ENCODE measurements at regions not wholly inside any gene's neighbourhood (a gene's known extent, or its start where the extent isn't known, plus 50 kb on each side); places are given as distances from the start of the nearest gene placed in this dataset.

GRCh38 chr18:73724958-73725357 lies 422.7 kb downstream of the FBXO15 start:
- DNase-seq = no peak

- DNase-seq = no peak
Measured at GRCh38 chr18:73719611-73720010, 428.0 kb downstream of the FBXO15 start.

DNA sequence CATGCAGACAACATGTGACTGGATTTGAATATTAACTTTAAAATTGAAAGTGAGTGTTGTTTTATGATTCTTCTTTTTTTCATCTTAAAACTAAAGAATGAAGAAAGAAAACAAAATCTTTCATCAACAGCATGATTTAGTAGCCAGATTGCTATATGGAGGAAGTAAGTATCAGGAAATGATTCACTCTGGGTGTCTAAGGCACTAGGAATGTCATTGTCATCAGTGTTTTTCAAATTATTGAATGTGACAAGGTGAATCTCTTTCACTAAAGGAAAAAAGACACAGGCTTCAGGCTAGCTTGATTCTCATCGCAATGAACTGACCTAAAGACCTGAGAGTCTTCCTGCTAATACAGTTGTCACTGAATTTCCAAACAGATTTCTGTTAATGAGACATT lies 430.1 kb downstream of the FBXO15 start:
- no peak for DNase-seq

DNA sequence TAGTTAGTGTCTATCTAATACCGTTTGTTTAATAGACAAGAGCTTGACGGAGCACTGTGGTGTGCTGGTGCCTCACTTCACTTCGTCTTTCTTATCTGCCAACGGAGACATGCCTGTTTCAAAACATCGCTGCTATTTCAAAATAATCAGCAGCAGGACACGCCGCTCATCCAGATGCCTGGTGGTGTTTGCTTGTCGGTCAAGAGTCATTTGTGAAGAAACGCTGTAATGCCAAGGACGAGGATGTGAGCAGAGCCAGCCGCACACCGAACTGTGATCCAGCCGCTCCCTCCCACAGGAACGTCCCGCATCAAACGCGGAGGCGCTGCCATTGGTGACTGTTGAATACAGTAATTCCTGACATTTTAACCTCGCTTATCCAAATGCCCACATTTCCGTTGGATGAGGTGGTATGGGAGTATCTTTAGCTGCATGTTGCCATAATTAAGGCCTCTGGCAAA lies 432.4 kb downstream of the FBXO15 start:
- no peak for DNase-seq

DNA sequence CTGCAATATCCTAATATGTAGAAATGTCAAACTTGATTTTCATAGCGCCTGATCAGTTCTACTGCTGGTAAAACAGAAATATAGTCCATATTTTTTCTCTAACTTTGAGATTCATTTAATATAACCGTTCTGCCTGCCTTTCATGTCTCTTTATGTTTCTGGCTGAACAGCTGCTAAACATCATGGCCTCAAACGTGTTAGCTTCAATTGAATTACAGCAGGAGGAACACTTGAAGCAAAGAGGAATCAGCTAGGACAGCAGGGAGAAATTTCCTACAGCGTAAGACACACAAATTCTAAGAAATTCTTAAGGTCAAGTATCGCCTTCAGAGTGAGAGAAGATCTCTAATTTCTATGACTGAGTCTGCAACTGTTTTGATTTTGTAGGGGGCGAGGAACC lies 433.2 kb downstream of the FBXO15 start:
- DNase-seq = no peak

DNA sequence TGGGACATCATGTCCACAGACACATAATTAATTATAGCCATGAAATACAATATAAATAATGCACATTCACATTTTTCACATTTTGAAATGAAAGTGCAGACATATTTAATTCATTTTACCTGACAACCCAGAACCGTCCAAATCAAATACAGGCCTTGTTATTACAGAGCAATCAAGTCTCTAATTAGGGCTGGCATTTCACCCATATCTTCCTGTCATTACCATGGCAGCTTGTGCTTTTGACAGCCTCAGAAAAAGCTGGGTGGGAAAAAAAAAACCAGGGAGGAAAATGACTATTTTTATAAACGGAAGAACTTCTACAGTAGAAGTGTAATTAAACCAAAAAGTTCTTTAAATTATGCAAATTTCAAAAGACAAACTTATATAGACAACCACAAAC lies 436.4 kb downstream of the FBXO15 start:
- DNase-seq = no peak

GRCh38 chr18:73708591-73708990 lies 439.0 kb downstream of the FBXO15 start:
- DNase-seq = no peak

- no peak for DNase-seq
Measured at GRCh38 chr18:73707035-73707434, 440.6 kb downstream of the FBXO15 start.

GRCh38 chr18:73697353-73697752 lies 450.3 kb downstream of the FBXO15 start:
- no peak for DNase-seq

DNA sequence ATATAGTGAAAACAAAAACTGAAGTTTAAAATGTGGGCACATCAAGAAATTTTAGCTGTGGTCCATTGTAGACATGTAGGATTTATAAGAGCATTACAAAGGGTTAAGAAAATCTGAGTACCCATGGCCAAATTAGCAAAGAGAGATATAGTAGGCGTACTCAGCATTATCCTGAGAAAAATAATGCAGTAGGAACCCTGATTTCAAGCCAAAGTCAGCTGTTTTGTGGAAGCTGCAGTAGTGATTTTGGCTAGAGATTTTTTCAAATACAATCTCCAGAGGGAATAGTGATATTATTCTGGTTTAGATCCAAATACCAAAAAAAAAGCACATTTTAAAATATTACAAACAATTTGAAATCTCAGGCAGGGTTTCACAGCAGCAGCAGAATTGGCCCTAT lies 450.9 kb downstream of the FBXO15 start:
- DNase-seq = no peak

DNA sequence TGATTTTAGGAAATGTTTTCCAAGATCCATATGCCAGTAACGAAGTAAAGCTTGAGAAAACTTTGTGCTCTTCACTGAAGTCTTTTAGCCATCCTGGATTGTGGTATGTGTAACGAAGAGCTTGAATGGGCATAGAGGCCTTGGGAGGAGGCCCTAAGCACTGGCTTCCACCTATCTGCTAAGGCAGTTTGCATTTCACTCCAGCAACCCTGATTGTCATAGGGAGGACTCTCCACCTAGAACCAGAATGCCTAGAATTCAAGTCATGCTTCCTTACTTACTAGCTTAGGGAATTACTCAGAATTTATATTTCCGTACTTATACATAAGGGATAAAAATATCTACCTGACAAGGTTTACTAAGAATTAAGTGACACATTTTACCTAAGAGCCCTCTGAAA lies 451.5 kb downstream of the FBXO15 start:
- no peak for DNase-seq

- DNase-seq = no peak
Measured at GRCh38 chr18:73693091-73693490, 454.5 kb downstream of the FBXO15 start.

DNA sequence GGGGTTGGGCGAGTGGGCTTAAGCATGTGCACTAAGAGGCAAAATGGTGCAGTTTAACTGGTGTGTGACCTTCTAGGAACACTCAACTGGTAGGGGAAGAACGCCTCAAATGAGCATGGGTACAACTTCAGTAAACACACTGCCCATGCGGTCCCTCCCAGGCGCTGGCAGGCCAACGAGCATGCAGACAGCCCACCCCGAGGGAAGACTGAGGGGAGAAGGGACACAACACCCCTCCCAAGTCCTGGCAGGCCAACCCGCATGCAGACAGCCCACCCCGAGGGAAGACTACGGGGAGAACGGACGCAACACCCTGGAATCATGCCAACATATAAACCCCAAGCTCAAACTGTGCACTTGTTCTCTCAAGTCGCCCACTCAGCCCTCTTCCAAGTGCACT lies 456.0 kb downstream of the FBXO15 start:
- no peak for DNase-seq

GRCh38 chr18:73691118-73691517 lies 456.5 kb downstream of the FBXO15 start:
- DNase-seq = no peak

DNA sequence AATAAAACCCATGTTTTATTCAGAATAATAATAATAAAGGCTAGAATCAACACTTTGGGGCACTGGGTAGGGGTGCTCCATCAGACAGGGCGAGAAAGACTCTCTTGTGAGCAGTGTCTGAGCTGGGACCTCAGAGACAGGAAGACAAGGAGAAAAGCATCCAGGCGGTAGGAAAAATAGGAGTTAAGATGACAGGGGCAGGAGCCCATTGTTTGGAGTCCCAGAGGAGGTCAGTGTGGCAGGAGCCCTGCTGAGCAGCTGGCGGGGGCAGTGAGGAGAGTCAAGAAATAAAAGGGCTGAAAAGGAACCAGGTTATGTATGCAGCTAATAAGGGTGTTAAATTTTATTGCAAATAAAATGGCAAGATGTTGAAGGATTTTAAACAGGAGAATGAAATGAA lies 457.4 kb downstream of the FBXO15 start:
- no peak for DNase-seq

GRCh38 chr18:73688851-73689711 lies 458.6 kb downstream of the FBXO15 start:
- DNase-seq = no peak

GRCh38 chr18:73688161-73688560 lies 459.5 kb downstream of the FBXO15 start:
- no peak for DNase-seq

GRCh38 chr18:73684647-73685046 lies 463.0 kb downstream of the FBXO15 start:
- no peak for DNase-seq

- no peak for DNase-seq
Measured at GRCh38 chr18:73683409-73684238, 464.0 kb downstream of the FBXO15 start.

GRCh38 chr18:73681912-73682311 lies 465.7 kb downstream of the FBXO15 start:
- no peak for DNase-seq

- no peak for DNase-seq
Measured at GRCh38 chr18:73681398-73681797, 466.2 kb downstream of the FBXO15 start.

DNA sequence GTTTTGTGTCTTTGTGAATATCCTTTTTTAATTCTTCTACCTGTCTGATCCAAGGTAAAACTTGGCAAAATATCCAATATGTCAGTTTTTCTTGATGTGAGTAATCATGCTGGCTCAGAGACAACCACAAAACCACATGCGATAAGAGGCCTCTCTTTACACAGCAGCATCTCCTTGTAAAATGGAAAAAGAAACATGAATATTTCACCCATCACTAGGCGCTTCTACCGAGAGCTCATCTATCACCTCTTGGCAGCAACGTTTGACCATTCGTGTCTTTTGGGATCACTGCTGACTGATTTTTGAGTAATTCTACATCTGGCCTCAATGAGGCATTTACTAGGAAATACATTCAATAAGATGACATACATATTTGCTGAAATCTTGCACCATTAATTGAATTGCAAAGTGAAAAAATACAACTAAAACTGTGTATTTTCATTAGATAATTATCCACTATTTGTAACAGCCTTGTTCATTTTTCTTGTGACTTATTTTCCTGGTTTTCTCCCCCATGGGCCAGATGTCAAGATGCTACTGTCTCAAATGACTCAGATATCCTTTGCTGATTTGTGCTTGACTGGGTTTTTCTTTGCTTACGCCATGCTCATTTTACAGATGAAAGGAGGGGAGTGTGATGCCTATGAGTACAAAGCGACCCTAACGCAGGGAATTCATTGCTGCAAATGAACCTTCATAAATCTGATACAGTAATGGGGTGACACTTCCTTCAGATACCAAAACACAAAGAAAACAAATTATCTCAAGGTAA lies 467.5 kb downstream of the FBXO15 start:
- DNase-seq = no peak

DNA sequence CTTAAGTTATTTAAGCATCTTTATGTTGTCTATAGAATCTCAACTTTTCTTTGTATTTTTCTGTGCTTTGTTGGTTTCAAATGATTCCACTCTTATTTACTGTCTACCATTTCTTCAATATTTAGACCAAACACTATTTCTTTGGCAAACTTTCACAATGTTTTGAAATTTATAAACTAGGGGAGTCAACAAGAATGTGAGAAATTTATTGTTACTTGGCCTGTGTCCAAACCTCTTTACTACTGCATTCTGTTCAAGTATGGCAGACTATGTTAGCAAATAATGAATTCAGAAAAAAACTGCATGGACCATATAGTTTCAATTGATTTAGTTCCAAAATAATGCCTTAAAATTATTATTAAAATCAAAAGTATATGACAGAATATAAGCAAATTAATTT lies 470.2 kb downstream of the FBXO15 start:
- no peak for DNase-seq
